Limb (tissue), 2 donors: ENCODE measurements at regions not wholly inside any gene's neighbourhood (a gene's known extent, or its start where the extent isn't known, plus 50 kb on each side); places are given as distances from the start of the nearest gene placed in this dataset.
"Not testable (repeated sequence)": the region's sequence is repeated elsewhere in the genome, so short reads cannot be mapped to it uniquely, and the experiment has no call there.

Experiments used
- DNase-seq, 2 donors: peaks; one replicate each; pipeline ENCODE4 v3.0.0-alpha.2; 2016; ENCODE audit errors: extremely low spot score in 2 of 2

GRCh38 chr15:62218841-62219240 lies 53.8 kb upstream of the C2CD4B start:
- DNase-seq: no peak

- DNase-seq: no peak
Observed at GRCh38 chr15:62219799-62220198, 54.7 kb upstream of the C2CD4B start.

- DNase-seq: no peak
Observed at GRCh38 chr15:62223020-62223419, 57.9 kb upstream of the C2CD4B start.

GRCh38 chr15:62228604-62229003 lies 63.5 kb upstream of the C2CD4B start:
- DNase-seq: no peak

- peak in 1 of 2 donors; percentile 11 for DNase-seq
Observed at GRCh38 chr15:62231856-62232255, 66.8 kb upstream of the C2CD4B start.

- no peak for DNase-seq
Observed at GRCh38 chr15:62240121-62241096, 75.3 kb upstream of the C2CD4B start.

GRCh38 chr15:62241135-62241770 lies 76.2 kb upstream of the C2CD4B start:
- no peak for DNase-seq

GRCh38 chr15:62242999-62243398 lies 77.9 kb upstream of the C2CD4B start:
- no peak for DNase-seq

GRCh38 chr15:62244762-62245161 lies 79.7 kb upstream of the C2CD4B start:
- no peak for DNase-seq

- no peak for DNase-seq
Observed at GRCh38 chr15:62248277-62248984, 83.3 kb upstream of the C2CD4B start.

GRCh38 chr15:62249501-62249900 lies 84.4 kb upstream of the C2CD4B start:
- DNase-seq: no peak

GRCh38 chr15:62250186-62250585 lies 85.1 kb upstream of the C2CD4B start:
- DNase-seq: no peak

- no peak for DNase-seq
Observed at GRCh38 chr15:62250978-62251377, 85.9 kb upstream of the C2CD4B start.

- DNase-seq: no peak
Observed at GRCh38 chr15:62253294-62253693, 88.2 kb upstream of the C2CD4B start.

- DNase-seq: peak; percentile 42 to 84
Observed at GRCh38 chr15:62254137-62254934, 89.3 kb upstream of the C2CD4B start.

GRCh38 chr15:62256430-62256829 lies 91.3 kb upstream of the C2CD4B start:
- not testable (repeated sequence) for DNase-seq

- DNase-seq: no peak
Observed at GRCh38 chr15:62257996-62258521, 93.0 kb upstream of the C2CD4B start.

GRCh38 chr15:62262305-62262941 lies 97.3 kb upstream of the C2CD4B start:
- DNase-seq: no peak

GRCh38 chr15:62264196-62264595 lies 99.1 kb upstream of the C2CD4B start:
- DNase-seq: no peak

- DNase-seq: no peak
Observed at GRCh38 chr15:62269504-62269903, 104.4 kb upstream of the C2CD4B start.
